ENCODE measurements at regions not wholly inside any gene's neighbourhood (a gene's known extent, or its start where the extent isn't known, plus 50 kb on each side); places are given as distances from the start of the nearest gene placed in this dataset.

GRCh38 chr7:26612742-26613141 lies 251.6 kb downstream of the SKAP2 start:
- no peak for DNase-seq

- DNase-seq: no peak
Observed at GRCh38 chr7:26614503-26614902, 249.9 kb downstream of the SKAP2 start.

GRCh38 chr7:26616235-26616634 lies 248.2 kb downstream of the SKAP2 start:
- DNase-seq: no peak

- no peak for DNase-seq
Observed at GRCh38 chr7:26617066-26617465, 247.3 kb downstream of the SKAP2 start.
